ENCODE measurements at regions not wholly inside any gene's neighbourhood (a gene's known extent, or its start where the extent isn't known, plus 50 kb on each side); places are given as distances from the start of the nearest gene placed in this dataset.

- intact Hi-C loops (cut with DNase I) = no loop called here
- Histone ChIP-seq H3K4me1 (no peaks in the 10 kb centered on the region), H3K27me3 (ENCODE audit: low read depth) (no peaks in the 10 kb centered on the region), H3K9me3 (no peaks in the 10 kb centered on the region), H3K27ac (no peak overlapping the region), H3K36me3 (no peaks in the 10 kb centered on the region), H3K4me3 (no peak overlapping the region)
- TF ChIP-seq, protein P1, sequence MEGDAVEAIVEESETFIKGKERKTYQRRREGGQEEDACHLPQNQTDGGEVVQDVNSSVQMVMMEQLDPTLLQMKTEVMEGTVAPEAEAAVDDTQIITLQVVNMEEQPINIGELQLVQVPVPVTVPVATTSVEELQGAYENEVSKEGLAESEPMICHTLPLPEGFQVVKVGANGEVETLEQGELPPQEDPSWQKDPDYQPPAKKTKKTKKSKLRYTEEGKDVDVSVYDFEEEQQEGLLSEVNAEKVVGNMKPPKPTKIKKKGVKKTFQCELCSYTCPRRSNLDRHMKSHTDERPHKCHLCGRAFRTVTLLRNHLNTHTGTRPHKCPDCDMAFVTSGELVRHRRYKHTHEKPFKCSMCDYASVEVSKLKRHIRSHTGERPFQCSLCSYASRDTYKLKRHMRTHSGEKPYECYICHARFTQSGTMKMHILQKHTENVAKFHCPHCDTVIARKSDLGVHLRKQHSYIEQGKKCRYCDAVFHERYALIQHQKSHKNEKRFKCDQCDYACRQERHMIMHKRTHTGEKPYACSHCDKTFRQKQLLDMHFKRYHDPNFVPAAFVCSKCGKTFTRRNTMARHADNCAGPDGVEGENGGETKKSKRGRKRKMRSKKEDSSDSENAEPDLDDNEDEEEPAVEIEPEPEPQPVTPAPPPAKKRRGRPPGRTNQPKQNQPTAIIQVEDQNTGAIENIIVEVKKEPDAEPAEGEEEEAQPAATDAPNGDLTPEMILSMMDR (IDR thresholded peaks at IDR 0.05) = no peak
- DNase-seq = no peak
- no peak for ATAC-seq
Observed at GRCh38 chr2:150028322-150028721, 440.7 kb upstream of the MMADHC start.

DNA sequence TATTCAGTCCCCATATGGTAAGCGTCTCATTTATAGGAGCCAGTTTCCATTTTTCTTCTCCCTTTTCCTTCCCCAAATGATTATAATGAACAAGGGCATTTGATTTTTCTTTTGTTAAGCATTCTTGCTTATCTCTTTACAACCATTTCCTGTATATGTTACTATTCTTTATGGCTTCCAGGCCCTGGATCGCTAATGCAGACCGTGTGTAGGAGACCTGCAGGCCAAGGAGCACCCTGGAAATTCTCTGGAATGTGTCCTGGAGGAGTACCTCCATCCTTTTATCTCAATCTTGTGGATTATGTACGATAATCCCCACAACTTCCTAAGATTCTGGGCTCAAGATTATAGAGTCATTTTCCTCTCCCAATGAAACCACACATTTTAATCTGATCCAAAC lies 439.6 kb upstream of the MMADHC start:
- H3K9me3 ChIP-seq = no peaks in the 10 kb centered on the region
- DNase-seq (no peak), ATAC-seq (no peak)
- no peak overlapping the region for H3K4me3 ChIP-seq
- TF ChIP-seq, protein P1 (IDR thresholded peaks at IDR 0.05) = no peak
- no peaks in the 10 kb centered on the region for H3K27me3 ChIP-seq (ENCODE audit: low read depth)
- no peaks in the 10 kb centered on the region for H3K36me3 ChIP-seq
- H3K4me1 ChIP-seq = no peaks in the 10 kb centered on the region
- intact Hi-C loops (cut with DNase I) = no loop called here
- H3K27ac ChIP-seq = no peak overlapping the region

GRCh38 chr2:150023663-150024062 lies 436.1 kb upstream of the MMADHC start:
- H3K27me3 ChIP-seq (ENCODE audit: low read depth) = no peaks in the 10 kb centered on the region
- H3K36me3 ChIP-seq = no peaks in the 10 kb centered on the region
- H3K27ac ChIP-seq = no peak overlapping the region
- no peaks in the 10 kb centered on the region for H3K9me3 ChIP-seq
- ATAC-seq = no peak
- DNase-seq = no peak
- no peak overlapping the region for H3K4me3 ChIP-seq
- H3K4me1 ChIP-seq = no peaks in the 10 kb centered on the region
- TF ChIP-seq, protein P1 (IDR thresholded peaks at IDR 0.05) = no peak
- intact Hi-C loops (cut with DNase I) = no loop called here

DNA sequence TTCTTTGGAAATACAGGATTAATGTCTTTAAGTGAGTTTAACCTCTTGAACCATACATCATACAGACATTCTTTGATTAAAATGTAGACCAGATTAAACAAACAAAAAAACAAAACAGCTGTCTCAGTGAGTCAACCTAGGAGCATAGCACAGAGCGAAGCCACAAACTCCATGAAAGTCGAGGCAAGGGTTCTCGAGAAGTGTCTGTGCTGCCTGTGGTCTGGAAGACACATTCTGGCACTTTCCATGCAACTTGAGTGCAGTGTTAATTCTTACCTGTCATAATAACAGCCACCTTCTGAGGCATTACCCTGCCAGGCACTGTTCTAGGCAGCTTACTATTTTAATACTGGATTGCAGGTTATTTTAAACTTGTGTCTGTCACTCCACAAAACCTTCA lies 435.5 kb upstream of the MMADHC start:
- ATAC-seq (no peak), DNase-seq (no peak)
- Histone ChIP-seq H3K27ac (no peak overlapping the region), H3K27me3 (ENCODE audit: low read depth) (no peaks in the 10 kb centered on the region), H3K9me3 (no peaks in the 10 kb centered on the region), H3K4me3 (no peak overlapping the region), H3K36me3 (no peaks in the 10 kb centered on the region), H3K4me1 (no peaks in the 10 kb centered on the region)
- intact Hi-C loops (cut with DNase I) = no loop called here
- TF ChIP-seq, protein P1 (IDR thresholded peaks at IDR 0.05) = no peak

- no peaks in the 10 kb centered on the region for H3K36me3 ChIP-seq
- ATAC-seq = no peak
- H3K27me3 ChIP-seq (ENCODE audit: low read depth) = no peaks in the 10 kb centered on the region
- intact Hi-C loops (cut with DNase I) = no loop called here
- no peaks in the 10 kb centered on the region for H3K9me3 ChIP-seq
- H3K27ac ChIP-seq = no peak overlapping the region
- no peaks in the 10 kb centered on the region for H3K4me1 ChIP-seq
- DNase-seq = no peak
- TF ChIP-seq, protein P1 (IDR thresholded peaks at IDR 0.05) = no peak
- no peak overlapping the region for H3K4me3 ChIP-seq
Observed at GRCh38 chr2:150020937-150021673, 433.5 kb upstream of the MMADHC start.
